OCI-LY3 (cell line): ENCODE measurements at regions not wholly inside any gene's neighbourhood (a gene's known extent, or its start where the extent isn't known, plus 50 kb on each side); places are given as distances from the start of the nearest gene placed in this dataset.

Experiments
- EZH2phosphoT487 ChIP-seq: fragments of 200-600 bp; shearing (Covaris generic); IDR thresholded peaks from 2 replicates; pipeline ENCODE4 v1.6.1; 2018; ENCODE audit warnings: antibody characterized with exemption, mixed run types, low read depth
- TF ChIP-seq, protein P1 (sequence below): fragments of 200-600, 300-600 bp; sonication (generic); IDR thresholded peaks from 2 replicates; pipeline ENCODE4 v1.5.1; 2014; ENCODE audit warnings: antibody characterized with exemption, low read length, low read depth

DNA sequence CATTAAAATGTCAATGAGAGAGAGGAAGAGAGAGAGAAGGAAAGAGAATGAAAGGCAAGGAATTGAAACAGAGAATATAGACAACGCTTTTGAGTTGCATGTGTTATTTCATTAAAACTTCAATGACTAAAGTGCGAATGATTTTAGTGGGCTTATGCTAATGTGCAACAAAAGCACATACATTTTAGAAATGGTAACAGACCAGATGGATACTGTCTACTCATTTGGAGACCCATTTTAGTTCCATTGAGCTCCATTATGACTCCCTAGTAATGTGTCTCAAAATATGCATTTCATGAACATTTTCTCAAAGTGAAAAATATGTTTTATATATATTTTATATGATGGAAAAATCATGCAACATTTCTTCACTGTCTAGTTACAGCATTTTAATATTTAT is 622.2 kb upstream of the GCFC2 start:
- TF ChIP-seq, protein P1, sequence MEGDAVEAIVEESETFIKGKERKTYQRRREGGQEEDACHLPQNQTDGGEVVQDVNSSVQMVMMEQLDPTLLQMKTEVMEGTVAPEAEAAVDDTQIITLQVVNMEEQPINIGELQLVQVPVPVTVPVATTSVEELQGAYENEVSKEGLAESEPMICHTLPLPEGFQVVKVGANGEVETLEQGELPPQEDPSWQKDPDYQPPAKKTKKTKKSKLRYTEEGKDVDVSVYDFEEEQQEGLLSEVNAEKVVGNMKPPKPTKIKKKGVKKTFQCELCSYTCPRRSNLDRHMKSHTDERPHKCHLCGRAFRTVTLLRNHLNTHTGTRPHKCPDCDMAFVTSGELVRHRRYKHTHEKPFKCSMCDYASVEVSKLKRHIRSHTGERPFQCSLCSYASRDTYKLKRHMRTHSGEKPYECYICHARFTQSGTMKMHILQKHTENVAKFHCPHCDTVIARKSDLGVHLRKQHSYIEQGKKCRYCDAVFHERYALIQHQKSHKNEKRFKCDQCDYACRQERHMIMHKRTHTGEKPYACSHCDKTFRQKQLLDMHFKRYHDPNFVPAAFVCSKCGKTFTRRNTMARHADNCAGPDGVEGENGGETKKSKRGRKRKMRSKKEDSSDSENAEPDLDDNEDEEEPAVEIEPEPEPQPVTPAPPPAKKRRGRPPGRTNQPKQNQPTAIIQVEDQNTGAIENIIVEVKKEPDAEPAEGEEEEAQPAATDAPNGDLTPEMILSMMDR = no peak
- no peak for TF ChIP-seq EZH2phosphoT487
